ENCODE measurements at regions not wholly inside any gene's neighbourhood (a gene's known extent, or its start where the extent isn't known, plus 50 kb on each side); places are given as distances from the start of the nearest gene placed in this dataset.

DNA sequence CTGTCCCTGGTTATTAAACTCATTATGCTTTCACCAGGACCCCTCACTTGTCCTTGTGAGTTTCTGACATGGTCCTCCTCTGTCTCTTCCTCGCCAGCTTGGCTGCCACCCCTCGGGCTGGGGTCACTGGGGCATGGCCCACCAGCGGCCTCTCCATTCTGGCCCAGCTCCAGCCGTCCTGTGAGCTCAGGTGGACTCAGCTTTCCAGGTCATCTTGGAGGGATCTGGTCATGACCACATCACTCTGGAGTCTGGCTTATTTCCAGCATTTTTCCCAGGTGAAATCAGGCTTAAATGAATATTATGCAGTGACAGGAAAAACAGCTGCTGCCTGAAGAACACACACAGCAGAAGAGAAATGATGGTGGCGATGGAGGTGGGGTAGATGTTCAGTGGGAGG lies 224.5 kb downstream of the ADAMTS15 start:
- Histone ChIP-seq H3K27me3 (no peaks in the 10 kb centered on the region), H3K27ac (peak overlapping the region; percentile 16 to 94), H3K4me3 (no peak overlapping the region), H3K9me3 (no peaks in the 10 kb centered on the region), H3K4me1 (peaks cover 18 to 60% of the 10 kb centered on the region in 2 donors), H3K36me3 (no peaks in the 10 kb centered on the region)
- DNase-seq (ENCODE audit: low spot score in 2 of 2), result no peak
- intact Hi-C loops (cut with DNase I), result loop anchor here (5.0 kb wide), 1 partner anchor 189 kb away; no protein-coding TSS in a partner anchor
- TF ChIP-seq, protein P1, sequence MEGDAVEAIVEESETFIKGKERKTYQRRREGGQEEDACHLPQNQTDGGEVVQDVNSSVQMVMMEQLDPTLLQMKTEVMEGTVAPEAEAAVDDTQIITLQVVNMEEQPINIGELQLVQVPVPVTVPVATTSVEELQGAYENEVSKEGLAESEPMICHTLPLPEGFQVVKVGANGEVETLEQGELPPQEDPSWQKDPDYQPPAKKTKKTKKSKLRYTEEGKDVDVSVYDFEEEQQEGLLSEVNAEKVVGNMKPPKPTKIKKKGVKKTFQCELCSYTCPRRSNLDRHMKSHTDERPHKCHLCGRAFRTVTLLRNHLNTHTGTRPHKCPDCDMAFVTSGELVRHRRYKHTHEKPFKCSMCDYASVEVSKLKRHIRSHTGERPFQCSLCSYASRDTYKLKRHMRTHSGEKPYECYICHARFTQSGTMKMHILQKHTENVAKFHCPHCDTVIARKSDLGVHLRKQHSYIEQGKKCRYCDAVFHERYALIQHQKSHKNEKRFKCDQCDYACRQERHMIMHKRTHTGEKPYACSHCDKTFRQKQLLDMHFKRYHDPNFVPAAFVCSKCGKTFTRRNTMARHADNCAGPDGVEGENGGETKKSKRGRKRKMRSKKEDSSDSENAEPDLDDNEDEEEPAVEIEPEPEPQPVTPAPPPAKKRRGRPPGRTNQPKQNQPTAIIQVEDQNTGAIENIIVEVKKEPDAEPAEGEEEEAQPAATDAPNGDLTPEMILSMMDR (IDR thresholded peaks at IDR 0.05), result no peak

DNA sequence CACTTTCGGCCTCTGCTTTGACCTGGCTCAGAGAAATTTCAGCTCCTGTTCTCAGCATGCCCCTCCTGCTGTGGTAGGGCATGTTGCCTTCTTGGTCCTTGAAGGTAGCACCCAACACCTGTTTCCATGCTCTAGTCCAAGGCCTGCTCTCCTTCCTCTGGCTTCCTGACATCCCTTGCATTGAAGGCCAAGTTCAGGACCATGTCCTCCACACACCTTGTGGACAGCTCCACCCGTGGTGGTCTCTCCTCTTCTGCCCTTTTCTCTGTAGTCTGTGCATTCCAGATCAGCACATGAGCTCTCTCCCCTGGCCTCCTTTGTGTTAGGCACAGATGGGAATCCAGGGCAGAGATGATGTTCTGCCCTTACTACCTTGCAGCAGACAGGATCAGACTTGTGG lies 225.3 kb downstream of the ADAMTS15 start:
- intact Hi-C loops (cut with DNase I), result loop anchor here (5.0 kb wide), 1 partner anchor 189 kb away; no protein-coding TSS in a partner anchor

DNA sequence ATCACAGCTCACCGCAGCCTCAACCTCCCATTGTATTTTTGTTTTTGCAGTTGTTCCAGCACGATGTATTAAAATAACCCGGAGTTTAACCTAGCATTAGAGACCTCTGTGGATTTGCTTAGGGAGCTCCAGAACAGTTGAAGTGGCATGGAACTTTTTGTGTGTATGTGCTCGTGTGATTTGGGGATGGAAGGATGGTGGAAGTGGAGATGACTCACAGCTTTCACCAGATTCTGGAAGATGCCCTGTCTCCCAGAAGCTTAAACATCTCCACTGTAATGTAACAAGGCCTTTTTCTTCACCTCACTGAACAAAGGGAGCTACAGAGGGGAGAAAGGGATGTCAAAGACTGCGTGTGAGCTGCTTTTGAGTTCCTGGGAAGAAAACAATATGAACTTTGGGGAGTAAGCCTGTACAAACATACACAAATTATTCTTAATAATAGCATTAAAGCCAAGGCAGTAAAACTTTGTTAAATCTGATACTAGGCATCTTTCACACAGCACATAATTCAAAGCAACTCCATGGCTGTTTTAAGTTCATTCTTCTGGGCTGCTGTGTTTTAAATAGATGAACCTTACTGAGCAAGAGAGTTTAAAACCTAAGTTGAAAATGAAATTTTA lies 226.4 kb downstream of the ADAMTS15 start:
- no peaks in the 10 kb centered on the region for H3K36me3 ChIP-seq
- TF ChIP-seq, protein P1 (IDR thresholded peaks at IDR 0.05), result no peak
- H3K27ac ChIP-seq, result peak overlapping the region; percentile 92 to 94
- H3K4me1 ChIP-seq, result peaks cover 18 to 60% of the 10 kb centered on the region in 2 donors
- no peak for DNase-seq (ENCODE audit: low spot score in 2 of 2)
- no peaks in the 10 kb centered on the region for H3K27me3 ChIP-seq
- intact Hi-C loops (cut with DNase I), result loop anchor here (1.0 to 5.0 kb wide), 6 partner anchors 20 to 227 kb away; partner anchors contain the start of gene ADAMTS15
- H3K9me3 ChIP-seq, result peaks cover 8 to 13% of the 10 kb centered on the region in 2 donors
- no peak overlapping the region for H3K4me3 ChIP-seq

More for the DNA sequence above, 225.3 kb downstream of the ADAMTS15 start:
- H3K4me1 ChIP-seq, result peaks cover 18 to 60% of the 10 kb centered on the region in 2 donors
- H3K36me3 ChIP-seq, result no peaks in the 10 kb centered on the region
- H3K27ac ChIP-seq, result peak overlapping the region; percentile 92 to 94
- no peaks in the 10 kb centered on the region for H3K27me3 ChIP-seq
- no peak for DNase-seq (ENCODE audit: low spot score in 2 of 2)
- no peak overlapping the region for H3K4me3 ChIP-seq
- TF ChIP-seq, protein P1 (IDR thresholded peaks at IDR 0.05), result no peak
- peaks cover 0 to 2% of the 10 kb centered on the region in 2 donors for H3K9me3 ChIP-seq

DNA sequence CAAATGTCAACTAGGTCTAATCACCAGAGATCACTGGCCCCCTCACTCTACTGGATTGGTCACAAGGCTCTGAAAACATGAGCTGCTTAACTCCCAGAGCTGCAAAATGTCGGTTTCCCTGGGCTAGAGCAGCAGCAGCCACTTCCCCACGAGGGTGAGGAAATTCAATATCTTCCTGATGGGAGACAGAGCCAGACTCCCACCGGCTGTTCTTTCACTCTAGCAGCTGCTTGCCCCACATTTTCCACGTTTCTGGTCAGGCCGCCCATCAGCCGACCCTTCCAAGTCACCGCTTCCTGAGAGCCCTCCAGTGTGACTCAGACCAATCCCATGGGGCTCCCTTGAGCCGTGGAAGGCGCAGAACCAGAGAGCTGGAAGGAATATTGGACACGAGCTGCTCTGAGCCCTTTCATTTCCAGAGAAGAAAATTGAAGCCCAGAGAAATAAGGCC lies 227.0 kb downstream of the ADAMTS15 start:
- no peaks in the 10 kb centered on the region for H3K27me3 ChIP-seq
- H3K36me3 ChIP-seq, result no peaks in the 10 kb centered on the region
- H3K27ac ChIP-seq, result peak overlapping the region; percentile 92 to 94
- peaks cover 18 to 60% of the 10 kb centered on the region in 2 donors for H3K4me1 ChIP-seq
- peaks cover 13% of the 10 kb centered on the region in 2 donors for H3K9me3 ChIP-seq
- TF ChIP-seq, protein P1 (IDR thresholded peaks at IDR 0.05), result no peak
- peak; percentile 68 to 94 for DNase-seq (ENCODE audit: low spot score in 2 of 2)
- H3K4me3 ChIP-seq, result peak overlapping the region in 1 of 2 donors; percentile 32
- intact Hi-C loops (cut with DNase I), result loop anchor here (1.0 to 5.0 kb wide), 5 partner anchors 21 to 228 kb away; partner anchors contain the start of gene ADAMTS15

DNA sequence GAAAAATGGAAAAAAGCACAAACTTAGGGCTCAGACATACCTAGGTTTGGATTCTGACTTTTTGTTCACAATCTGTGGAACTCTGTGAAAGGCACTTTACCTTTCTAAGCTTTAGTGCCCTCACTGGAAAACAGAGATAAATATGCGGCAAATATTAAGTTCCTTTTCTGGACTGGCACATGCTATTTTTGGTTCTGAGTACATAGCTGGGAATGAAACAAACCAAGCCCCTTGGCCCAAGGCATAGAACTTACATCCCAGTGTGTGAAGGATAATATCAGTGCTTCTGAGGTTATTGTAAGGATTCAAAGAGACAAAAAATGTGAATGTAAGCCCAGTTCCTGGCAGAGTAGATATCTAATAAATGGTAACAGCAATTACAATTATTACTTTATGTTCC lies 227.5 kb downstream of the ADAMTS15 start:
- no peaks in the 10 kb centered on the region for H3K27me3 ChIP-seq
- peaks cover 13 to 18% of the 10 kb centered on the region in 2 donors for H3K9me3 ChIP-seq
- peak overlapping the region; percentile 92 to 94 for H3K27ac ChIP-seq
- H3K4me3 ChIP-seq, result peak overlapping the region in 1 of 2 donors; percentile 32
- no peaks in the 10 kb centered on the region for H3K36me3 ChIP-seq
- H3K4me1 ChIP-seq, result peaks cover 18 to 60% of the 10 kb centered on the region in 2 donors
- intact Hi-C loops (cut with DNase I), result loop anchor here (1.0 to 5.0 kb wide), 6 partner anchors 22 to 229 kb away; partner anchors contain the start of gene ADAMTS15
- TF ChIP-seq, protein P1 (IDR thresholded peaks at IDR 0.05), result no peak
- DNase-seq (ENCODE audit: low spot score in 2 of 2), result no peak
